GM19438 (cell line): ENCODE measurements at regions not wholly inside any gene's neighbourhood (a gene's known extent, or its start where the extent isn't known, plus 50 kb on each side); places are given as distances from the start of the nearest gene placed in this dataset.

Experiments
- ATAC-seq: cut with Tn5 transposase; IDR thresholded peaks from one replicate; pipeline ENCODE4 v1.9.1; 2021; ENCODE audit warnings: low read depth; ENCODE audit not compliant: unreplicated experiment

GRCh38 chr10:107336061-107336460 lies 171.6 kb upstream of the SORCS1 start:
- no peak for ATAC-seq

- ATAC-seq: no peak
Measured at GRCh38 chr10:107317592-107317991, 153.1 kb upstream of the SORCS1 start.

- ATAC-seq: no peak
Measured at GRCh38 chr10:107303203-107303602, 138.7 kb upstream of the SORCS1 start.

- no peak for ATAC-seq
Measured at GRCh38 chr10:107299606-107300005, 135.1 kb upstream of the SORCS1 start.

- no peak for ATAC-seq
Measured at GRCh38 chr10:107284187-107284586, 119.7 kb upstream of the SORCS1 start.

GRCh38 chr10:107280293-107280692 lies 115.8 kb upstream of the SORCS1 start:
- no peak for ATAC-seq

GRCh38 chr10:107277591-107277990 lies 113.1 kb upstream of the SORCS1 start:
- ATAC-seq: no peak

- no peak for ATAC-seq
Measured at GRCh38 chr10:107275806-107276205, 111.3 kb upstream of the SORCS1 start.

DNA sequence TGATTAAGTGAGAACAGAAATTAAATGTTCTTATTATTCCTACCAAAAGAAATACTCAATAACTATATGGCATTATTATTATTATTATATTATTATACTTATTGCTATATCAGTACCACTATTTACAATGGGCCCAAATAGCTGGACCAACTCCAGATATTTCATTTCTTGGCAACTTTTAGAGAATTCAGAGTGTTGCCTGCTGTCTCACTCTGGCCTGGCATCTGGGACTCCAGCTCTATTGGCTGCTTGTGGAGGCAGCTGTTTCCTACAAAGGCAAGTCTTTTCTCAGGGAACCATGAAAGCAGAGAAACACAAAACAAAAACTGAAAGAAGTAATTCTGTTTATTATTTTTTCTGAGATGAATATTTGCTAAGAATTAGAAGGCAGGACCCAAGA lies 105.1 kb upstream of the SORCS1 start:
- no peak for ATAC-seq

DNA sequence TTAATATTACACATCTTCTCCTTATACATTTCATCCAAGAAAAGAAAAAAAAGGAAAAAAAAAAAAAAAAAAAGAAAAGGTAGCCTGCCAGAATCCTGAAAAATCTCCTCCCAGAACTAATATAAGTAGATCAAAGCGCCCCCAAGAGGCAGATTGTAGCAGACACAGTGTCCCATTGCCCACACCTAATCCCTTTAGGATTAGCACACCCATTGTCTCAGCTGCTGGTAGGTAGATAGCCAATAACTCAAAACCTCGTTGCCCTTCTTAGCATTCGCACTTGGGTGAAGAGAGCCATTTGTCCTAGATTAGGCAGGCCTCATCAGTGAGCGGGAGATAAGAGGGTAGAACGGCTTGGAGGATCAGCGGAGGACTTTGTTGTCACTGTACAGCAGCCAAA lies 100.2 kb upstream of the SORCS1 start:
- no peak for ATAC-seq

GRCh38 chr10:107244122-107244521 lies 79.6 kb upstream of the SORCS1 start:
- no peak for ATAC-seq

DNA sequence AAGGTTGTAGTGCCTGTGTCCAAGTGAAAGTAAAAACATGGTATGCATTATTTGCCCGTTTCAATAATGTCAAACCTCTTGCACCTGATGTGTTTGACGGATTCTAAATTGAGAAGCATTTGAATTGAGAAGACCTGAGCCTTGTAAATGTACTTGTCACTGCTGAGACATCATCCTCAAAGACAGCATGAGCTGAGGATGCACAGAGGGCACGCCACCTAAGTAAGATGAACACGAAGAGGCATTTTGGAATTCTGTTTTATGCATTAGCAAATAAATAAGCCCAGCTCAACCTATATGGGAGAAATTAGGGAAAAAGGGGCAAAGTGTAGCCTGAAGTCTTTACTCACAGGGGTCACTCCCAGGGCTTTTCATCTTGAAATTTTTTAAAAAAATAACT lies 73.8 kb upstream of the SORCS1 start:
- no peak for ATAC-seq

DNA sequence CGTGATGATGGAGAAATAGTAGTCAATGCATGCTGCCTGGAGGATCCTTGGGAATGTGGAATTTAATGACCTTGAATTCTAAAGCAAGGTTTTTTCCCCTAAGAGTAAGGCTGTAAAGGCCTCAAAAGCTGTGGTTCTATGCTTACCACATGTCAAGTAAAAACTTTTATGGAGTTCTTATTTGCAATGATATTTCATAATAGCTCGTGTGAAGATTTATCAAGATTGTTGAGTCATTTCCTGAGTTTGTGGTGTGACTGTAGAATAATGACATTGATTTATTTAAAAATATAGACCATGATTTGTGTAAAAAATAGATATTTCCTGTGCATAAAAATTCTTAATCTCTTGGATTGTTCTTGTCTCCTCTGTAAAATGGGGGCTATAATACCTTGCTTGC lies 67.5 kb upstream of the SORCS1 start:
- ATAC-seq: no peak

- no peak for ATAC-seq
Measured at GRCh38 chr10:107230887-107231286, 66.4 kb upstream of the SORCS1 start.

GRCh38 chr10:107215681-107216080 lies 51.2 kb upstream of the SORCS1 start:
- ATAC-seq: no peak
